HepG2 (cell line): ENCODE measurements at regions not wholly inside any gene's neighbourhood (a gene's known extent, or its start where the extent isn't known, plus 50 kb on each side); places are given as distances from the start of the nearest gene placed in this dataset.

Source experiments
- ATAC-seq: fragments of 200-7000 bp; cut with Tn5 transposase; 3 replicates; pipeline ENCODE4 v1.9.1; 2020; ENCODE audit warnings: mild to moderate bottlenecking, moderate library complexity
- BruUV-seq: library from RNA; stranded (reverse); fragments of 400-500 nt; replicated peaks from 2 replicates; lab custom pipeline; 2021; lab: Mats Ljungman, UMichigan
- CTCF ChIA-PET: fragments of 300-600 bp; formaldehyde crosslinking; extraction: SDS; loops from one replicate; lab custom pipeline; 2021; ENCODE audit warnings: low total read pairs, inconsistent platforms, low intra/inter-chr PET ratio; lab: Yijun Ruan, JAX
- POLR2A ChIA-PET: fragments of 350-600 bp; sonication (Branson Sonifier 250); formaldehyde crosslinking; loops from one replicate; lab custom pipeline; 2020; ENCODE audit warnings: antibody characterized with exemption, inconsistent platforms; lab: Yijun Ruan, JAX
- DNase-seq: peaks from one replicate; pipeline ENCODE4 v3.0.0-alpha.2; 2015; ENCODE audit warnings: low spot score
- FAIRE-seq: peaks from 3 replicates; lab custom pipeline; 2011; peaks lifted over from hg19 to GRCh38; lab: Jason Lieb, UNC
- H2AFZ ChIP-seq: one replicate; pipeline ENCODE4 v1.6.1; 2011; ENCODE audit warnings: low read length, inconsistent platforms
- H3K27ac ChIP-seq: fragments of 300-600 bp; 3 replicates; pipeline ENCODE4 v1.8.0; 2011; ENCODE audit warnings: mixed run types, mild to moderate bottlenecking, mixed read lengths, low read length, inconsistent platforms; ENCODE audit not compliant: insufficient read depth; ENCODE audit errors: extremely low read length
- H3K27me3 ChIP-seq, 2 experiments: fragments of 200-600 bp in 1 of 2; 2 replicates in 1 of 2; 3 replicates in 1 of 2; pipeline versions ENCODE4 v1.6.0 to v1.8.0; 2011; ENCODE audit warnings: low read length in 2 of 2, mild to moderate bottlenecking in 2 of 2, moderate library complexity in 2 of 2, inconsistent platforms in 1 of 2; ENCODE audit not compliant: insufficient read depth in 2 of 2, control insufficient read depth in 1 of 2
- H3K36me3 ChIP-seq, 2 experiments: fragments of 200-600 bp in 1 of 2; replicated peaks in 1 of 2; 2 replicates in 1 of 2; 3 replicates in 1 of 2; pipeline versions ENCODE4 v1.5.1 to v1.8.0; 2011; ENCODE audit warnings: low read length in 2 of 2, inconsistent platforms in 1 of 2; ENCODE audit not compliant: insufficient read depth in 2 of 2, control insufficient read depth in 1 of 2
- H3K4me1 ChIP-seq: 2 replicates; pipeline ENCODE4 v1.5.1; 2012; ENCODE audit warnings: low read length, inconsistent platforms; ENCODE audit not compliant: insufficient read depth
- H3K4me2 ChIP-seq: 2 replicates; pipeline ENCODE4 v1.6.0; 2011; ENCODE audit warnings: low read depth, low read length, inconsistent platforms
- H3K4me3 ChIP-seq, 3 experiments: fragments of 200-600 bp in 1 of 3; sonication (generic), shearing (Covaris generic) in 1 of 3; replicated peaks in 1 of 3; 2 replicates each; pipeline ENCODE4 v1.5.1; 2011 to 2016; ENCODE audit warnings: low read length in 3 of 3, inconsistent platforms in 2 of 3, low read depth in 2 of 3, mild to moderate bottlenecking in 2 of 3, control low read depth in 1 of 3, mixed read lengths in 1 of 3; ENCODE audit not compliant: insufficient read depth in 1 of 3
- H3K79me2 ChIP-seq: one replicate; pipeline ENCODE4 v1.6.1; 2011; ENCODE audit warnings: low read length, inconsistent platforms; ENCODE audit not compliant: insufficient read depth
- H3K9ac ChIP-seq: 2 replicates; pipeline ENCODE4 v1.6.0; 2011; ENCODE audit warnings: mild to moderate bottlenecking, low read depth, low read length, inconsistent platforms; ENCODE audit not compliant: insufficient read depth
- H3K9me3 ChIP-seq: 2 replicates; pipeline ENCODE4 v1.5.1; 2012; ENCODE audit warnings: mild to moderate bottlenecking, low read length
- H4K20me1 ChIP-seq: 2 replicates; pipeline ENCODE4 v1.6.0; 2011; ENCODE audit warnings: inconsistent platforms, mild to moderate bottlenecking, low read length, moderate library complexity; ENCODE audit not compliant: insufficient read depth
- GMEB2 ChIP-seq: IDR thresholded peaks from 2 replicates; pipeline ENCODE4 v1.6.1; 2016; ENCODE audit warnings: missing biosample characterization, missing genetic modification reagents, low read depth
- KDM2A ChIP-seq: sonication (generic); formaldehyde crosslinking; IDR thresholded peaks from 2 replicates; pipeline ENCODE4 v1.4.0; 2020; ENCODE audit warnings: low read depth, missing genetic modification reagents, borderline replicate concordance
- POLR2AphosphoS5 ChIP-seq: IDR thresholded peaks from 2 replicates; pipeline ENCODE4 v1.6.1; 2012; ENCODE audit warnings: low read depth, low read length
- SOX13 ChIP-seq, 3 experiments: fragments of 450-650 bp in 1 of 3; sonication (generic) in 1 of 3; formaldehyde crosslinking in 1 of 3; IDR thresholded peaks in 2 of 3; conservative IDR thresholded peaks in 1 of 3; 2 replicates each; pipeline versions ENCODE4 v1.5.0 to v1.6.1; 2016 to 2020; ENCODE audit warnings: antibody characterized with exemption in 1 of 3, mild to moderate bottlenecking in 1 of 3, missing compliant biosample characterization in 1 of 3, missing genetic modification reagents in 1 of 3, moderate library complexity in 1 of 3
- ZBTB7B ChIP-seq: sonication (generic); formaldehyde crosslinking; IDR thresholded peaks from 2 replicates; pipeline ENCODE4 v1.4.0; 2020; ENCODE audit warnings: missing genetic modification reagents
- ZNF205 ChIP-seq: IDR thresholded peaks from 2 replicates; pipeline ENCODE4 v1.6.1; 2018; ENCODE audit warnings: missing biosample characterization, missing genetic modification reagents
- ZNF232 ChIP-seq: sonication (generic); formaldehyde crosslinking; IDR thresholded peaks from 2 replicates; pipeline ENCODE4 v1.4.0; 2020; ENCODE audit warnings: missing genetic modification reagents, borderline replicate concordance
- ZNF318 ChIP-seq: sonication (generic); formaldehyde crosslinking; IDR thresholded peaks from 2 replicates; pipeline ENCODE4 v1.4.0; 2020; ENCODE audit warnings: mild to moderate bottlenecking, missing genetic modification reagents
- ZNF44 ChIP-seq: sonication (generic); formaldehyde crosslinking; IDR thresholded peaks from 2 replicates; pipeline ENCODE4 v1.5.1; 2020; ENCODE audit warnings: mild to moderate bottlenecking, missing genetic modification reagents
- ZNF484 ChIP-seq: sonication (generic); formaldehyde crosslinking; IDR thresholded peaks from 2 replicates; pipeline ENCODE4 v1.5.1; 2020; ENCODE audit warnings: mild to moderate bottlenecking, low read depth, missing genetic modification reagents, borderline replicate concordance
- ZNF672 ChIP-seq: sonication (generic); formaldehyde crosslinking; IDR thresholded peaks from 2 replicates; pipeline ENCODE4 v1.8.1; 2022; ENCODE audit warnings: missing genetic modification reagents
- ZNF772 ChIP-seq: sonication (generic); formaldehyde crosslinking; IDR thresholded peaks from 2 replicates; pipeline ENCODE4 v1.5.0; 2020; ENCODE audit warnings: mild to moderate bottlenecking, missing genetic modification reagents
- WGBS: methylation state at CpG from one replicate; pipeline ENCODE4 v1.1.6; 2017; ENCODE audit warnings: low lambda C conversion rate; 5-methylcytosine and 5-hydroxymethylcytosine counted together
- in situ Hi-C: cut with HindIII; loops from 2 replicates; pipeline ENCODE4 v1.10.0; 2017; ENCODE audit warnings: low pct_unique_long_range_greater_than_20kb; ENCODE audit not compliant: extremely low pct_ligation_motif_present
- intact Hi-C: fragments of 100-400 bp; cut with micrococcal nuclease; formaldehyde crosslinking; loops from one replicate; pipeline ENCODE4 v1.10.0; 2022; ENCODE audit not compliant: unreplicated experiment

GRCh38 chr5:67344870-67345269, 148.3 kb upstream of the CD180 start:
- Histone ChIP-seq H3K4me2 (no peak overlapping the region), H3K79me2 (no peaks in the 10 kb centered on the region), H3K27me3 (no peaks in the 10 kb centered on the region), H3K4me3 (no peak overlapping the region), H4K20me1 (no peaks in the 10 kb centered on the region), H3K36me3 (no peaks in the 10 kb centered on the region), H3K27ac (no peak overlapping the region), H3K4me1 (no peaks in the 10 kb centered on the region), H3K9me3 (peaks cover 5% of the 10 kb centered on the region; the same call in 1 of the 2 replicates), H3K9ac (no peak overlapping the region), H2AFZ (no peak overlapping the region)
- intact Hi-C loops = no loop called here
- CTCF ChIA-PET = no interaction called here
- DNase-seq (no peak), FAIRE-seq (no peak), ATAC-seq (no peak)
- POLR2A ChIA-PET = no interaction called here
- in situ Hi-C loops = no loop called here
- WGBS = 47% methylated on average over 2 of the region's 2 CpGs
- no TSS peak for BruUV-seq
- TF ChIP-seq SOX13 (IDR thresholded peaks at IDR 0.05) (no peak), SOX13 (CRISPR knock-in tag; conservative IDR thresholded peaks at IDR 0.05 in 1 of 2, IDR thresholded peaks at IDR 0.05 in 1 of 2) (no peak), ZNF44 (no peak), POLR2AphosphoS5 (no peak), ZNF484 (no peak), ZNF772 (no peak), ZBTB7B (CRISPR knock-in tag) (no peak), ZNF318 (CRISPR knock-in tag) (no peak), KDM2A (CRISPR knock-in tag) (no peak), ZNF205 (CRISPR knock-in tag) (no peak), ZNF672 (CRISPR knock-in tag) (no peak), ZNF232 (no peak), GMEB2 (no peak)
